ENCODE measurements at regions not wholly inside any gene's neighbourhood (a gene's known extent, or its start where the extent isn't known, plus 50 kb on each side); places are given as distances from the start of the nearest gene placed in this dataset.

- H3K4me1 Mint-ChIP-seq: peaks cover 0 to 2% (median 0%) of the 10 kb centered on the region in 7 donors
- no peaks in the 10 kb centered on the region for H3K9me3 ChIP-seq (ENCODE audit: control insufficient read depth in 2 of 3, low read length in 3 of 3)
- no peak overlapping the region for H3K27ac Mint-ChIP-seq
- H3K9me3 Mint-ChIP-seq: peaks cover 0 to 4% (median 0%) of the 10 kb centered on the region in 11 donors
- ATAC-seq (no peak), DNase-seq (no peak)
- peaks cover 10 to 46% (median 29%) of the 10 kb centered on the region in 5 donors for H3K27me3 Mint-ChIP-seq
- CTCF ChIA-PET: no interaction called here
- no peaks in the 10 kb centered on the region for H3K27me3 ChIP-seq (ENCODE audit: control insufficient read depth in 2 of 2, insufficient read depth in 2 of 2, low read length in 2 of 2)
- no peak overlapping the region for H3K4me3 ChIP-seq (ENCODE audit: low read length)
- no peaks in the 10 kb centered on the region for H3K36me3 ChIP-seq (ENCODE audit: control insufficient read depth in 2 of 3, insufficient read depth in 3 of 3, low read length in 3 of 3)
- H3K4me1 ChIP-seq (ENCODE audit: control insufficient read depth in 2 of 2, insufficient read depth in 2 of 2, low read length in 2 of 2): no peaks in the 10 kb centered on the region
- H3K4me3 Mint-ChIP-seq: no peak overlapping the region
- intact Hi-C loops (cut with micrococcal nuclease): no loop called here
- H3K27ac ChIP-seq (ENCODE audit: low read depth, low read length): no peak overlapping the region
- POLR2A ChIA-PET: no interaction called here
- H3K36me3 Mint-ChIP-seq: peaks cover 0 to 3% (median 0%) of the 10 kb centered on the region in 5 donors
Measured at GRCh38 chr3:120516136-120516535, 65.3 kb upstream of the FSTL1 start.

- no peak overlapping the region for H3K4me3 ChIP-seq (ENCODE audit: low read length)
- Mint-ChIP-seq H3K4me1 (peaks cover 0 to 2% (median 0%) of the 10 kb centered on the region in 7 donors), H3K9me3 (peaks cover 0 to 30% (median 0%) of the 10 kb centered on the region in 11 donors), H3K36me3 (peaks cover 0 to 3% (median 0%) of the 10 kb centered on the region in 5 donors), H3K4me3 (no peak overlapping the region), H3K27me3 (peaks cover 24 to 56% (median 36%) of the 10 kb centered on the region in 5 donors), H3K27ac (no peak overlapping the region)
- ChIA-PET CTCF (no interaction called here), POLR2A (no interaction called here)
- DNase-seq: no peak
- intact Hi-C loops (cut with micrococcal nuclease): no loop called here
- no peak for ATAC-seq
- no peak overlapping the region for H3K27ac ChIP-seq (ENCODE audit: low read depth, low read length)
- no peaks in the 10 kb centered on the region for H3K9me3 ChIP-seq (ENCODE audit: control insufficient read depth in 2 of 3, low read length in 3 of 3)
- H3K36me3 ChIP-seq (ENCODE audit: control insufficient read depth in 2 of 3, insufficient read depth in 3 of 3, low read length in 3 of 3): no peaks in the 10 kb centered on the region
- H3K4me1 ChIP-seq (ENCODE audit: control insufficient read depth in 2 of 2, insufficient read depth in 2 of 2, low read length in 2 of 2): no peaks in the 10 kb centered on the region
- H3K27me3 ChIP-seq (ENCODE audit: control insufficient read depth in 2 of 2, insufficient read depth in 2 of 2, low read length in 2 of 2): no peaks in the 10 kb centered on the region
Measured at GRCh38 chr3:120512655-120513054, 61.9 kb upstream of the FSTL1 start.

- ChIA-PET CTCF (no interaction called here), POLR2A (no interaction called here)
- ATAC-seq: peak; percentile 26
- Histone ChIP-seq H3K4me3 (ENCODE audit: low read length) (no peak overlapping the region), H3K9me3 (ENCODE audit: control insufficient read depth in 2 of 3, low read length in 3 of 3) (no peaks in the 10 kb centered on the region), H3K27me3 (ENCODE audit: control insufficient read depth in 2 of 2, insufficient read depth in 2 of 2, low read length in 2 of 2) (no peaks in the 10 kb centered on the region), H3K4me1 (ENCODE audit: control insufficient read depth in 2 of 2, insufficient read depth in 2 of 2, low read length in 2 of 2) (no peaks in the 10 kb centered on the region), H3K27ac (ENCODE audit: low read depth, low read length) (no peak overlapping the region), H3K36me3 (ENCODE audit: control insufficient read depth in 2 of 3, insufficient read depth in 3 of 3, low read length in 3 of 3) (no peaks in the 10 kb centered on the region)
- Mint-ChIP-seq H3K4me3 (no peak overlapping the region), H3K27ac (no peak overlapping the region), H3K36me3 (peaks cover 0 to under 1% (median 0%) of the 10 kb centered on the region in 5 donors), H3K4me1 (peaks cover 0 to 1% (median 0%) of the 10 kb centered on the region in 7 donors), H3K9me3 (peaks cover 0 to 28% (median 0%) of the 10 kb centered on the region in 11 donors), H3K27me3 (peaks cover 27 to 45% (median 33%) of the 10 kb centered on the region in 5 donors)
- intact Hi-C loops (cut with micrococcal nuclease): loop anchor here in 1 of 2 donors (2.0 kb wide), 1 partner anchor 52 kb away; no protein-coding TSS in a partner anchor
- DNase-seq: peak in 1 of 9 donors; percentile 2
Measured at GRCh38 chr3:120506828-120507774, 56.3 kb upstream of the FSTL1 start.

GRCh38 chr3:120506076-120506827 lies 55.5 kb upstream of the FSTL1 start:
- ATAC-seq (no peak), DNase-seq (no peak)
- Histone ChIP-seq H3K4me3 (ENCODE audit: low read length) (no peak overlapping the region), H3K9me3 (ENCODE audit: control insufficient read depth in 2 of 3, low read length in 3 of 3) (no peaks in the 10 kb centered on the region), H3K36me3 (ENCODE audit: control insufficient read depth in 2 of 3, insufficient read depth in 3 of 3, low read length in 3 of 3) (no peaks in the 10 kb centered on the region), H3K27me3 (ENCODE audit: control insufficient read depth in 2 of 2, insufficient read depth in 2 of 2, low read length in 2 of 2) (no peaks in the 10 kb centered on the region), H3K27ac (ENCODE audit: low read depth, low read length) (no peak overlapping the region), H3K4me1 (ENCODE audit: control insufficient read depth in 2 of 2, insufficient read depth in 2 of 2, low read length in 2 of 2) (no peaks in the 10 kb centered on the region)
- H3K4me1 Mint-ChIP-seq: peaks cover 0 to 1% (median 0%) of the 10 kb centered on the region in 7 donors
- CTCF ChIA-PET: no interaction called here
- H3K36me3 Mint-ChIP-seq: no peaks in the 10 kb centered on the region
- H3K27me3 Mint-ChIP-seq: peaks cover 28 to 40% (median 31%) of the 10 kb centered on the region in 5 donors
- peaks cover 0 to 26% (median 0%) of the 10 kb centered on the region in 11 donors for H3K9me3 Mint-ChIP-seq
- H3K27ac Mint-ChIP-seq: no peak overlapping the region
- POLR2A ChIA-PET: no interaction called here
- intact Hi-C loops (cut with micrococcal nuclease): loop anchor here in 1 of 2 donors (2.0 kb wide), 1 partner anchor 53 kb away; no protein-coding TSS in a partner anchor
- H3K4me3 Mint-ChIP-seq: no peak overlapping the region

- peaks cover 23 to 27% (median 25%) of the 10 kb centered on the region in 5 donors for H3K27me3 Mint-ChIP-seq
- peaks cover 0 to 5% (median 0%) of the 10 kb centered on the region in 11 donors for H3K9me3 Mint-ChIP-seq
- no peak for DNase-seq
- H3K27ac ChIP-seq (ENCODE audit: low read depth, low read length): no peak overlapping the region
- H3K36me3 Mint-ChIP-seq: no peaks in the 10 kb centered on the region
- CTCF ChIA-PET: interaction anchor here (0.6 kb wide), 1 partner anchor 86 kb away, joined by 4 read pairs; no protein-coding TSS in a partner anchor
- H3K4me3 ChIP-seq (ENCODE audit: low read length): no peak overlapping the region
- no peaks in the 10 kb centered on the region for H3K4me1 ChIP-seq (ENCODE audit: control insufficient read depth in 2 of 2, insufficient read depth in 2 of 2, low read length in 2 of 2)
- no peaks in the 10 kb centered on the region for H3K27me3 ChIP-seq (ENCODE audit: control insufficient read depth in 2 of 2, insufficient read depth in 2 of 2, low read length in 2 of 2)
- H3K9me3 ChIP-seq (ENCODE audit: control insufficient read depth in 2 of 3, low read length in 3 of 3): no peaks in the 10 kb centered on the region
- ATAC-seq: no peak
- no peak overlapping the region for H3K4me3 Mint-ChIP-seq
- peaks cover 0 to 1% (median 0%) of the 10 kb centered on the region in 7 donors for H3K4me1 Mint-ChIP-seq
- no peak overlapping the region for H3K27ac Mint-ChIP-seq
- intact Hi-C loops (cut with micrococcal nuclease): no loop called here
- POLR2A ChIA-PET: no interaction called here
- no peaks in the 10 kb centered on the region for H3K36me3 ChIP-seq (ENCODE audit: control insufficient read depth in 2 of 3, insufficient read depth in 3 of 3, low read length in 3 of 3)
Measured at GRCh38 chr3:120503727-120504616, 53.2 kb upstream of the FSTL1 start.

GRCh38 chr3:120502116-120502515 lies 51.3 kb upstream of the FSTL1 start:
- ChIA-PET POLR2A (no interaction called here), CTCF (interaction anchor here (0.6 kb wide), 1 partner anchor 151 kb away, joined by 3 read pairs; no protein-coding TSS in a partner anchor)
- Mint-ChIP-seq H3K27me3 (peaks cover 10 to 16% (median 12%) of the 10 kb centered on the region in 5 donors), H3K4me1 (peaks cover 0 to 1% (median 0%) of the 10 kb centered on the region in 7 donors), H3K27ac (no peak overlapping the region), H3K9me3 (no peaks in the 10 kb centered on the region), H3K4me3 (no peak overlapping the region), H3K36me3 (no peaks in the 10 kb centered on the region)
- Histone ChIP-seq H3K4me1 (ENCODE audit: control insufficient read depth in 2 of 2, insufficient read depth in 2 of 2, low read length in 2 of 2) (no peaks in the 10 kb centered on the region), H3K9me3 (ENCODE audit: control insufficient read depth in 2 of 3, low read length in 3 of 3) (no peaks in the 10 kb centered on the region), H3K4me3 (ENCODE audit: low read length) (no peak overlapping the region), H3K27ac (ENCODE audit: low read depth, low read length) (no peak overlapping the region), H3K36me3 (ENCODE audit: control insufficient read depth in 2 of 3, insufficient read depth in 3 of 3, low read length in 3 of 3) (no peaks in the 10 kb centered on the region), H3K27me3 (ENCODE audit: control insufficient read depth in 2 of 2, insufficient read depth in 2 of 2, low read length in 2 of 2) (no peaks in the 10 kb centered on the region)
- intact Hi-C loops (cut with micrococcal nuclease): no loop called here
- no peak for DNase-seq
- ATAC-seq: no peak
